Colonic mucosa (tissue), 4 donors: ENCODE measurements at regions not wholly inside any gene's neighbourhood (a gene's known extent, or its start where the extent isn't known, plus 50 kb on each side); places are given as distances from the start of the nearest gene placed in this dataset.

Source experiments
- DNase-seq: peaks from one replicate; pipeline ENCODE4 v3.0.0-alpha.2; 2020
- H3K27ac ChIP-seq: fragments of 200-600 bp; one replicate; pipeline ENCODE4 v1.8.0; 2021
- H3K27me3 ChIP-seq: fragments of 200-600 bp; one replicate; pipeline ENCODE4 v1.8.0; 2021
- H3K36me3 ChIP-seq: fragments of 200-600 bp; one replicate; pipeline ENCODE4 v1.8.0; 2021
- H3K4me1 ChIP-seq: fragments of 200-600 bp; one replicate; pipeline ENCODE4 v1.8.0; 2021; ENCODE audit warnings: mild to moderate bottlenecking
- H3K4me3 ChIP-seq: fragments of 200-600 bp; one replicate; pipeline ENCODE4 v1.8.0; 2021
- H3K9ac ChIP-seq, 2 donors: one replicate each; pipeline ENCODE4 v1.7.0; 2013; ENCODE audit warnings: control low read depth in 2 of 2, low read depth in 2 of 2, low read length in 2 of 2
- H3K9me3 ChIP-seq: fragments of 200-600 bp; one replicate; pipeline ENCODE4 v1.8.0; 2021
- CTCF ChIP-seq: fragments of 200-600 bp; IDR thresholded peaks from one replicate; pipeline ENCODE4 v1.8.0; 2022; ENCODE audit warnings: antibody characterized with exemption, mild to moderate bottlenecking
- intact Hi-C: fragments of 100-400 bp; cut with DNase I; formaldehyde crosslinking; loops from one replicate; pipeline ENCODE4 v1.14.1; 2022
- donor health status: healthy.
- donor health status: DM: no; HTN: no; CAD: no.
- donor health status: DM: no; HTN: no; CAD: no.

GRCh38 chr4:115279330-115279729 lies 165.9 kb upstream of the NDST4 start:
- DNase-seq, result no peak
- Histone ChIP-seq H3K27ac (no peak overlapping the region), H3K36me3 (no peaks in the 10 kb centered on the region), H3K9ac (no peak overlapping the region), H3K9me3 (no peaks in the 10 kb centered on the region), H3K4me1 (no peaks in the 10 kb centered on the region), H3K4me3 (no peak overlapping the region), H3K27me3 (no peaks in the 10 kb centered on the region)
- TF ChIP-seq CTCF, result no peak
- intact Hi-C loops, result no loop called here

GRCh38 chr4:115278830-115279229 lies 165.4 kb upstream of the NDST4 start:
- H3K9me3 ChIP-seq, result no peaks in the 10 kb centered on the region
- no peaks in the 10 kb centered on the region for H3K36me3 ChIP-seq
- intact Hi-C loops, result no loop called here
- no peak for DNase-seq
- no peak overlapping the region for H3K9ac ChIP-seq
- no peaks in the 10 kb centered on the region for H3K4me1 ChIP-seq
- no peak overlapping the region for H3K27ac ChIP-seq
- H3K27me3 ChIP-seq, result no peaks in the 10 kb centered on the region
- TF ChIP-seq CTCF, result no peak
- no peak overlapping the region for H3K4me3 ChIP-seq

GRCh38 chr4:115275615-115276014 lies 162.2 kb upstream of the NDST4 start:
- Histone ChIP-seq H3K4me1 (no peaks in the 10 kb centered on the region), H3K36me3 (no peaks in the 10 kb centered on the region), H3K9ac (no peak overlapping the region), H3K9me3 (no peaks in the 10 kb centered on the region), H3K27me3 (no peaks in the 10 kb centered on the region), H3K27ac (no peak overlapping the region), H3K4me3 (no peak overlapping the region)
- no peak for TF ChIP-seq CTCF
- intact Hi-C loops, result no loop called here
- no peak for DNase-seq

GRCh38 chr4:115274545-115274944 lies 161.1 kb upstream of the NDST4 start:
- Histone ChIP-seq H3K27ac (no peak overlapping the region), H3K4me3 (no peak overlapping the region), H3K36me3 (no peaks in the 10 kb centered on the region), H3K27me3 (no peaks in the 10 kb centered on the region), H3K9ac (no peak overlapping the region), H3K4me1 (no peaks in the 10 kb centered on the region), H3K9me3 (no peaks in the 10 kb centered on the region)
- TF ChIP-seq CTCF, result no peak
- intact Hi-C loops, result no loop called here
- no peak for DNase-seq

GRCh38 chr4:115272594-115272993 lies 159.2 kb upstream of the NDST4 start:
- DNase-seq, result no peak
- TF ChIP-seq CTCF, result no peak
- Histone ChIP-seq H3K9me3 (no peaks in the 10 kb centered on the region), H3K4me1 (no peaks in the 10 kb centered on the region), H3K27me3 (no peaks in the 10 kb centered on the region), H3K9ac (no peak overlapping the region), H3K4me3 (no peak overlapping the region), H3K27ac (no peak overlapping the region), H3K36me3 (no peaks in the 10 kb centered on the region)
- intact Hi-C loops, result no loop called here

- no peaks in the 10 kb centered on the region for H3K27me3 ChIP-seq
- no peak for TF ChIP-seq CTCF
- H3K27ac ChIP-seq, result no peak overlapping the region
- no peaks in the 10 kb centered on the region for H3K4me1 ChIP-seq
- H3K4me3 ChIP-seq, result no peak overlapping the region
- intact Hi-C loops, result no loop called here
- no peak for DNase-seq
- no peaks in the 10 kb centered on the region for H3K9me3 ChIP-seq
- H3K9ac ChIP-seq, result no peak overlapping the region
- no peaks in the 10 kb centered on the region for H3K36me3 ChIP-seq
Observed at GRCh38 chr4:115272185-115272584, 158.8 kb upstream of the NDST4 start.
